ENCODE measurements at regions not wholly inside any gene's neighbourhood (a gene's known extent, or its start where the extent isn't known, plus 50 kb on each side); places are given as distances from the start of the nearest gene placed in this dataset.

DNA sequence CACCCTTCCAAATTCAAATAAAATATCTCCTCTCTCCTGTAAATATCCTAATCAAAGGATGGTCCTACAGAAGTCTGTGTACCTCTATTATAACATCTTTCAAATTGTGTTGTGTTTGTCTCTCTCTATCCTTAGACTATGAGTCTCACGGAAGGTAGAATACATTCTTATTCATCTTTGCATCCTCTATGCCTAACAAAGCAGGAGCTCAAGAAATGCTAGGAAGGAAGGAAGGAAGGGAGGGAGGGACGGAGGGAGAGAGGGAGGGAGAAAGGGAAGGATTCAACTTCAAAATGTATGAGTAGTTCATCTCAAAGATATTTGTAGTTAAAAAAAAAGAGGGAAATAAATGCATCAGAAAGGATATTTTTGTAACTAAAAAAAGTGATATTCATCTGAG is 150.0 kb downstream of the RTP4 start:
- Histone ChIP-seq H3K4me3 (no peak overlapping the region), H3K27ac (no peak overlapping the region), H3K9me3 (peaks cover 0 to 3% (median 0%) of the 10 kb centered on the region in 3 donors), H3K36me3 (no peaks in the 10 kb centered on the region), H3K4me1 (no peaks in the 10 kb centered on the region), H3K27me3 (no peaks in the 10 kb centered on the region)
- intact Hi-C loops (cut with DNase I; ENCODE audit: low total_unique reads): no loop called here
- TF ChIP-seq, protein P1, sequence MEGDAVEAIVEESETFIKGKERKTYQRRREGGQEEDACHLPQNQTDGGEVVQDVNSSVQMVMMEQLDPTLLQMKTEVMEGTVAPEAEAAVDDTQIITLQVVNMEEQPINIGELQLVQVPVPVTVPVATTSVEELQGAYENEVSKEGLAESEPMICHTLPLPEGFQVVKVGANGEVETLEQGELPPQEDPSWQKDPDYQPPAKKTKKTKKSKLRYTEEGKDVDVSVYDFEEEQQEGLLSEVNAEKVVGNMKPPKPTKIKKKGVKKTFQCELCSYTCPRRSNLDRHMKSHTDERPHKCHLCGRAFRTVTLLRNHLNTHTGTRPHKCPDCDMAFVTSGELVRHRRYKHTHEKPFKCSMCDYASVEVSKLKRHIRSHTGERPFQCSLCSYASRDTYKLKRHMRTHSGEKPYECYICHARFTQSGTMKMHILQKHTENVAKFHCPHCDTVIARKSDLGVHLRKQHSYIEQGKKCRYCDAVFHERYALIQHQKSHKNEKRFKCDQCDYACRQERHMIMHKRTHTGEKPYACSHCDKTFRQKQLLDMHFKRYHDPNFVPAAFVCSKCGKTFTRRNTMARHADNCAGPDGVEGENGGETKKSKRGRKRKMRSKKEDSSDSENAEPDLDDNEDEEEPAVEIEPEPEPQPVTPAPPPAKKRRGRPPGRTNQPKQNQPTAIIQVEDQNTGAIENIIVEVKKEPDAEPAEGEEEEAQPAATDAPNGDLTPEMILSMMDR (IDR thresholded peaks at IDR 0.05): no peak
- DNase-seq: no peak

DNA sequence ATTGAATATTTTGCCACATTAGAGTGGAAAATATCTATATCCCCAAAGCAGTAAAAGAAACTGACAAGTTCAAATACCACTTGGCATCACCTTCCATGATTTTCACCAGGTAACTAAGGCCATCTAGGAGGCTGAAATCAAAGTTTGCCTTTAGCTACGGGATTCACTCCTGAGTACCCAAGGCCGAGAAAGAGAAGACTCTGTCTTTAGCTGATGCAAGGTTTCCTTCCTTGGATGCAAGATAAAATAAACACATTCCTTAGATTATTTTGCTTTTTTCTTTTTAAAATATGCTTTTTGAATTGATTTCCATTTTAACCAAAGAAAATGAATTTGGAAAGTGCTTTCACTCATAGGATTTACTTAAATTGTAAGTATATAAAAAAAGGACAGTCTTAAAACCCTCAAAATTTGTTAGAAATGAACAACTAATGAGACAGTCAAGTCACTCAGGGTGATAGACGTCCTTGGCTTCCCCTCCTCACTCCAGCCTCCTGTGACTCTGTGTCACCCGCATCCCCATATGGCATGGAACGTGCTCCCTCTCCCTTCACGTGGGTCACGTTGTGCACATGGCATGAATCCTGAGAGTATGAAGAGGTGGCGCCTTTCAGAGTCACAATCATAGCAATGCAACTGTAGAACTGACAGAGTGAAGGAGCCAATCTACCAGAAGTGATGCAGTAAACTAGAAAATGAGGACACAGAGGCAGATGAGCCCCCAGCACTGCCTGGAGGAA is 148.4 kb downstream of the RTP4 start:
- Histone ChIP-seq H3K36me3 (no peaks in the 10 kb centered on the region), H3K4me1 (no peaks in the 10 kb centered on the region), H3K4me3 (no peak overlapping the region), H3K27ac (no peak overlapping the region), H3K27me3 (no peaks in the 10 kb centered on the region), H3K9me3 (peaks cover 0 to 15% (median 5%) of the 10 kb centered on the region in 3 donors)
- no peak for DNase-seq
- intact Hi-C loops (cut with DNase I; ENCODE audit: low total_unique reads): no loop called here
- TF ChIP-seq, protein P1 (IDR thresholded peaks at IDR 0.05): no peak

DNA sequence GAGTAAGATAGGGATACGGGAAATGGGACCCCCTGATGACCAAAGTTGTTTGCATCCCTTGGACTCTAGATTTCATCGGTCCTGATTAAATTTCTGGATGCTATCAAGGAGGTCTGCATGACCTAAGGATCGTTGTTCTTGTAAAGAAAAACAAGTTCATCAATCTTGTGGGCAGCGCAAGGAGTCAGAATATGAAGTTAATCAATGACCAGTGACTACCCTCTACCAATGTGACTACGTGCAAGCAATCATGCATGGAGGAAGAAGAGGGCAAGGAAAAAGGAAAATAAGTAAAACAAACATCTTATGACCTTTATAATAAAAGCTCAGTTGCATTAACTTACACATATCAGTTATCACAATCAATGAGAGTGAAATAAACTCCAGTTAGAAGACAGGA is 139.7 kb downstream of the RTP4 start:
- intact Hi-C loops (cut with DNase I; ENCODE audit: low total_unique reads): no loop called here
- no peak for DNase-seq
- H3K4me1 ChIP-seq: no peaks in the 10 kb centered on the region
- H3K36me3 ChIP-seq: no peaks in the 10 kb centered on the region
- TF ChIP-seq, protein P1 (IDR thresholded peaks at IDR 0.05): no peak
- H3K4me3 ChIP-seq: no peak overlapping the region
- peaks cover 0 to 9% (median 5%) of the 10 kb centered on the region in 3 donors for H3K9me3 ChIP-seq
- no peaks in the 10 kb centered on the region for H3K27me3 ChIP-seq
- H3K27ac ChIP-seq: no peak overlapping the region

DNA sequence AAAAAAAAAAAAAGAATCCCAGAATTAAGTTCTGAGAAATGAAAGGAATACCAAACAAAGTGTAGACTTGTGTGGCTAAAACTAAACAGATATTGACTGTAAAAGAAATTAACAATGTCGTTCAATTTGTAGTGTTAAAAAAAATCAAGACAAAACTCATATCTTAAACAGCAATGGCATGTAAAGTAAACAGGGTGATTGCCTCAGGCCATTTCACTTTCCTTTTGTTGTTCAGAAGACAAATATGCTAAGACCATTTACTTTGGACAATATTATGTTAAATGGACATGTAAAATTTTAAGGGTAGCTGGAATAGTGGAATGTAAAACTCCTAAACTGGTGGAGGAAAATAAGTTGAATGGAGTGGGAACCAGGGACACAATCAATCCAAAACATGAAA is 139.1 kb downstream of the RTP4 start:
- Histone ChIP-seq H3K27ac (no peak overlapping the region), H3K27me3 (no peaks in the 10 kb centered on the region), H3K9me3 (peaks cover 0 to 3% (median 2%) of the 10 kb centered on the region in 3 donors), H3K36me3 (no peaks in the 10 kb centered on the region), H3K4me3 (no peak overlapping the region), H3K4me1 (no peaks in the 10 kb centered on the region)
- TF ChIP-seq, protein P1 (IDR thresholded peaks at IDR 0.05): no peak
- DNase-seq: no peak
- intact Hi-C loops (cut with DNase I; ENCODE audit: low total_unique reads): no loop called here

DNA sequence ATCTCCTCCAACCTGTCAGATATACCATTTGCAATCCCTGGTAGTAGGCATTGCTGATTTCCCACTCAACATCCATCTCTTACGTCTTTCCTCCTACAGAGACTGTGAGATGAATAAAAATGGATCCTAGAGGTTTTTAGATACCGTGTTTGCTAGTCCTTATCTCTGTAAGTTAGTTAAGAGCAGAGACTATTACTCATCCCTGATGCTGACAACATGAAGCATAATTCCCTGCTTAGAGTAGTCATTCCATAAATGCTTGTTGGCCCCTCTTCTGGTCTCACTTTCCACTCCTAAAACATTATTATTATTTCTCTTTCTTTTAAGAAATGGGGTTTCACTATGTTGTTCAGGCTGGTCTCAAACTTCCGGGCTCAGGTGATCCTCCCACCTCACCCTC is 136.2 kb downstream of the RTP4 start:
- Histone ChIP-seq H3K36me3 (no peaks in the 10 kb centered on the region), H3K9me3 (no peaks in the 10 kb centered on the region), H3K27ac (no peak overlapping the region), H3K4me3 (no peak overlapping the region), H3K27me3 (no peaks in the 10 kb centered on the region), H3K4me1 (peaks cover 0 to 4% (median 0%) of the 10 kb centered on the region in 4 donors)
- TF ChIP-seq, protein P1 (IDR thresholded peaks at IDR 0.05): no peak
- intact Hi-C loops (cut with DNase I; ENCODE audit: low total_unique reads): no loop called here
- no peak for DNase-seq

Data from tibial artery (tissue), 4 donors.